NCI-H82 treated with DMSO at 0.1 percent for 48 hours (cell line): ENCODE measurements at regions not wholly inside any gene's neighbourhood (a gene's known extent, or its start where the extent isn't known, plus 50 kb on each side); places are given as distances from the start of the nearest gene placed in this dataset.
"Not testable (repeated sequence)": the region's sequence is repeated elsewhere in the genome, so short reads cannot be mapped to it uniquely, and the experiment has no call there.

Experiments
- DNase-seq: peaks from one replicate; lab custom pipeline; 2025; ENCODE audit not compliant: unreplicated experiment; lab: John Stamatoyannopoulos, UW

DNA sequence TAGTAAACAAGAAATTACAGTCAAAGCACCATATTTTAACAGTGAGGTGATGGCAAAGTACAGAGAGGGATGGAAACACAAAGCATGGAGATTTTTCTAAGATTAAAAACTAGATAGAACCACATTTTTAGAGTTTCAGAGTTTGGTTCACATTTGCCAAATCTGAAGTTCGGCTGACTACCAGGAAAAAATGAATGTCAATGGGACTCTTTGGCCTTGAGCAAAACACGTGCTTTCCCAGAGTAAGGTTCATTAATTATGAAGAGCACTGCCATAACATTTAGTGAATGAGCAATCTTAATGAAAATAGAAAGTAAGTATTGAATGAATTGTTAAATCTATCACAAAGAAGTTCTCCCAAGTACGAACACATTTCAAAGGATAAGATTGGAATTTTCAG, 571.2 kb upstream of the VRK2 start:
- no peak for DNase-seq

GRCh38 chr2:57479981-57480380, 566.6 kb upstream of the VRK2 start:
- no peak for DNase-seq

DNA sequence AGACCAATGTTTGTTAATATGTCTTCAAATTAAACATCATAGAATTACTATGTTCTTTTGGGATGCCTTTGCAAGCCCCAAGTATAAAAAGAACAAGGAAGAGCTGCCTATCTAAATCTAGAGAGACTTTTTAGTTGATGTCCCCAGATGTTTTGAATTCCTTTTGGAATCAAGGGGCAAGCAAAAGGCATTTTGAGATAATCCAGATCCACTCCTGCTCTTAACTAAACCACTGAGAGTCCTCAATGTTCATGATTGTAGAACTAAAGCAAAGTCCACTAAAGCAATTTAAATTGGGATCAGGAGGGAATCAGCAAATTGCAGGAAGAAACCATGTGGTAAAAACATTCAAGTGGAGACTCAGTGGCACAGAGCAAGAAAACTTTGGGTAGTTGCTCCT, 558.5 kb upstream of the VRK2 start:
- DNase-seq = no peak

- no peak for DNase-seq
These were observed 555.9 kb upstream of the VRK2 start for GRCh38 chr2:57490741-57491140.

DNA sequence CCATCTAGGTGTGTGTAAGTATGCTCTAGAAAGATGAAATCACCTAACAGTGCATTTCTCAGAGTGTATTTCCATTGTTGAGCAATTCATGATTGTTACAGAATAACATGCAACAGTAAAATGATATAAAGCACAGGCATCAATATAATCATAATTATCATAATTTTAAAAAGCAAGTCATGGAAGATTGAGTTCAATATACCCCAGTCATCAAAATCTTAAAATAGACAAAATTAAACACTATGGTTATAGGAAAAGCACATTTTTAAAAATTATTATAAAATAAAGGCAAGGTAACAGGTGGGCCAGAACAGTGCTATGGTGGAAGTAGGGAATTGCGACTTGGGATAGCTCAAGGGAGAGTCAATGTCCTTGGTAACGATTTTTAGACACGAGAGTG, 555.4 kb upstream of the VRK2 start:
- DNase-seq = no peak

DNA sequence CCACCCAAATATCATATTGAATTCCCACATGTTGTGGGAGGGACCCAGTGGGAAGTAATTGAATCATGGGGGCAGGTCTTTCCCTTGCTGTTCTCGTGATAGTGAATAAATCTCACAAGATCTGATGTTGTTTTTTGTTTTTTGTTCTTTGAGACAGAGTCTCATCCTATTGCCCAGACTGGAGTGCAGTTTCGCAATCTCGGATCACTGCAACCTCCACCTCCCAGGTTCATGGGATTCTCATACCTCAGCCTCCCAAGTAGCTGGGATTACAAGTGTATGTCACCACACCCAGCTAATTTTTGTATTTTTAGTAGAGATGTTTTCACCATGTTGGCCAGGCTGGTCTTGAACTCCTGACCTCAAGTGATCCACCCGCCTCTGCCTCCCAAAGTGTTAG, 552.6 kb upstream of the VRK2 start:
- not testable (repeated sequence) for DNase-seq

- peak; percentile 16 for DNase-seq
These were observed 549.0 kb upstream of the VRK2 start for GRCh38 chr2:57497489-57498096.

GRCh38 chr2:57504787-57505186, 541.8 kb upstream of the VRK2 start:
- DNase-seq = no peak

DNA sequence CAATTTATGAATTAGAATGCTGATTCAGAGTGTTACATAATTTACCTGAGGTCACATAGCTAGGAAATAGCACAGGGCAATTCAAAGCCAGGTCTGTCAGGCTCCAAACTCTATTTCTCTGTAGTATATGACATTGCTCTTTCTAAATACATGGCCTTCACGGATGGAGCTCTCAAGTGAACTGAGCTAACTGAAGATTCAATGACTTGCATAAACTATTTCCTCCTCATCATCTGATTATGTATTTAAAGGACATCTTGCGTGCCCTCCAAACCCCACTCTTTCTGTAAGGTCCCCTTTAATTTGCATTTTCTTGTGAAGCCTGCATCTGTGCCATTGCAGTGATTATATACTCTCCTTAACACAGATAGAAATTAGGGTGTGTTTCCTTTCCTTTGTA, 537.4 kb upstream of the VRK2 start:
- no peak for DNase-seq

- no peak for DNase-seq
These were observed 535.9 kb upstream of the VRK2 start for GRCh38 chr2:57510704-57511103.

DNA sequence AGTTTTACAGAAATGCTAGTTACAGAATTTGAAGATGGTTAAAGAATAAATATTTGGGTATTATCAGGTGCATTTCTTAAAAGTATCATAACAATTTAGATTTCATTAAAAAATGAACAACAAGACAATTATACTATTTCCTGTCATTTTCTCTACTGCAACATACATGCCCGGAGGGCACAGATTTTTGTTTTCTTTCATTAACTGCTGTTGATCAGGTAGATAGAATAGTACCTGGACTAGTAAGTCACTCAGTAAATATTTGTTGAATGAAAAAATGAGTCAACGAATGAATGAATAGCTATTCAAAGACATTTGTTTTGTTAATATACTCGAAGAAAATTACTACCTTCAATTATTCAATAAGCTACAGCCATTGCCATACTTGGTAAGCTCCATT, 531.2 kb upstream of the VRK2 start:
- DNase-seq = no peak

DNA sequence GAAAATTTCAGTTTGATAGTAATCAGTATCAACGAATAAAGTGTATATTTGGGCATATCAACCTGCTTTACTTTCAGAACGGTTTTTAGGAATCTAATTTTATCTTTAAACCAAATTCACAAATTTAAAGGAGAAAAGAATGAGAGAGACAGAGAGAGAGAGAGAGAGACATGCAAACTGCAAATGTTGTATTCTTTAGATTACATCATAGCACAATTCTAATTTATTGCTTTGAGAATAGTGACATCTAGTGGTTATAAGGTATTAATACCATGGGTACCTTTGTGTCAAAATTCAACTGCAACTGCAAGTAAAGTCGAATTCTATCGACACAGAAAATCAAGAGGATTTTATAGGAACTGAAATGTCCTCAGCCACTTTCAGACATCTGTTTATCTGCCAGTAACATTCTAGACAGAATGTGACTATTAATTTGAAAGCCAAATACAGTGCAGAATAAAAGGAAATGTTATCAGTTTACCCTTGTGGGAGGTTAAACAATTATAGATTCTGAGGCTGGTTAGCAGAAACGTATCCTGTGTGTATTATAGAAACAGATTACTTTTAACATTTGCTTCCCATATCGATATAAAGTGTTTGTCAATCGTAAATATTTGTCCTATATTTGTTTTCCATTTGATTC, 529.8 kb upstream of the VRK2 start:
- DNase-seq = peak; percentile 51

GRCh38 chr2:57523304-57523703, 523.3 kb upstream of the VRK2 start:
- DNase-seq = no peak

DNA sequence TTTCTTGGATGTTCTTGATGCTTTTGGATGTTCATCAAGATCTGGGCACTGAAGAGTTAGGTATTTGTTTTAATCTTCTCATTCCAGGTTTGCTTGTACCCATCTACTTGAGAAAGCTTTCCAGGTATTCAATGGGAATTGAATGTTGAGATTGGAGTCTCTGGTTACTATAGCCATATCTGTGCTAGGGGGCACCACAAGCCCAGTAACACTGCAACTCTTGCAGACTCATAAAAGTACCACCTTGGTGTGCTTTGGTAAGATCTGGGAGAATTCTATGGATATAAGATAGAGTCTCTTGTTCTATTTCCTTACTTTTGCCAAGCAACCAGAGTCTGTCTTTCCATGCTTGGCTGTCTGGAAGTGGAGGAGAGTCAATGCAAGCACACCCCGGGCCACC, 518.9 kb upstream of the VRK2 start:
- no peak for DNase-seq

DNA sequence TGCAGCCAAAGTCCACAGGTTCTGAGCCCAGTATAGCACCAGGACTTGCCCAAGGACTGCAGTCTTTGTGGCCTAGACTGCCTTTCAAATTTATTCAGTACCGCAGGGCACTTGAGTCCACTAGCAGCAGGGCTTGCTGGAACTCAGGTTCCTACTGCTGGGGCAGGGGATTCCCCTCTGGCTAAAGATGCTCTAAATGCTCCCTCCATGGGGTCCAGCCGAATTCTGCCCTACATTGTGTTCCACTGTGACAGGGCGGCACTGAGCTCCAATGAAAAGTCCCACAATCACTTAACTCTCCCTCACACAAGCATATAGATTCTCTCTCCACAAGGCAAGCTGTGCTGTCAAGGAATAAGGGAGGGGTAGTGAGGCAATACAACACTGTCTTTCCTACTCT, 518.1 kb upstream of the VRK2 start:
- no peak for DNase-seq

- no peak for DNase-seq
These were observed 512.2 kb upstream of the VRK2 start for GRCh38 chr2:57534358-57534757.

DNA sequence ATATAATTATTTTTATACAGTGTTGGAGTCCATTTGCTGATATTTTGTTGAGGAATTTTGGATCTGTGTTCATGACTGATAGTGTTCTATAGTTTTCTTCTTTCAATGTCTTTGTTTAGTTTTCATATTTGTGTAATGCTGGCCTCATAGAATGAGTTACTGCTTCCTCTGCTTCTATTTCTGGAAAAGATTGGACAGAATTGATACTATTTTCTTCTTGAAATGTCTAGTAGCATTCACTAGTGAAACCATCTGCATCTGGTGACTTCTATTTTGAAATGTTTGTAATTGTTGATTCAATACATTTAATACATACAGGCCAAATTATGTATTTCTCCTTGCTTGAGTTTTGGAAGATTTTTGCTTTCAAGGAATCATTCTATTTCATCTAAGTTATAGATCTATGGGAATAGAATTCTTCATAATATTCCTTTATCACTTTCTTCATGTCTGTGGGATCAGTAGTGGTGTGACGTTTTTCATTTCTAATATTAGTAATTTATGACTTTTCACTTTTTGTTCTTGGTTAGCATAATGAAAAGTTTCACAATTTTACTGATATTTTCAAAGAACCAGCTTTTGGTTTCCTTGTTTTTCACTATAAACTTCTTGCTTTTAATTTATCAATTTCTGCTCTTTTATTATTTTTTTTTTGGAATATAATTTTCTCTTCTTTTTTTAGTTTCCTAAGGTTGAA, 509.9 kb upstream of the VRK2 start:
- DNase-seq = no peak

DNA sequence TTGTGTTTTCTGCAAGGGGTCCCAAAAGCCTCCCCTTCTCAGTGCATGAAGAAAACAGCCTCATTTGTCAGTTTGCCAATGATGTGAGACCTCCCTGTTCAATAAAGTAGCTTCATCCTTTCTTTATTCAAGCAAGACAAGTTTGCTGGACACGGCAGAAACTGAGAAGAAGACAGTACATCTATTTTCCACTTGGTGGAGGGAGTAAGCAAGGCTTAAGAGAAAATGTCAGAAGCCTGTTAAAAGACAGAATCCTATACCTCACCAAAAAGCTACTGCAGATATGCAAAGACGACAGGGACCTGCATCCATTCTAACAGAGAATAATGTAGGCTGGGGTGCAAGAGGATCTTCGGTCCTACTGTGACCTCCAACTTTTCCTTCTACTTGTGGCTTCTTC, 506.8 kb upstream of the VRK2 start:
- DNase-seq = no peak

DNA sequence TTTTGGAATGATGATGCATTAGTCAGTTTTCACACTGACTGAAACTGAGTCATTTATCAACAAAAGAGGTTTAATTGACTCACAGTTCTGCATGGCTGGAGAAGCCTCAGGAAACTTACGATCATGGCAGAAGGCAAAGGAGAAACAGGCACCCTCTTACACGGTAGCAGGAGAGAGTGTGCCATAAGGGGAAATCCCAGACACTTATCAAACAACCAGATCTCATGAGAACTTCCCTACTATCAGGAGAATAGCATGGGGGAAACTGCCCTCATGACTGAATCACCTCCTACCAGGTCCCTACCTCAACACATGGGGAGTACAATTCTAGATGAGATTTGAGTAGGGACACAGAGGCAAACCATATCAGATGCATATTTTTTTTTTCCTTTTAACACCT, 504.5 kb upstream of the VRK2 start:
- DNase-seq = no peak

DNA sequence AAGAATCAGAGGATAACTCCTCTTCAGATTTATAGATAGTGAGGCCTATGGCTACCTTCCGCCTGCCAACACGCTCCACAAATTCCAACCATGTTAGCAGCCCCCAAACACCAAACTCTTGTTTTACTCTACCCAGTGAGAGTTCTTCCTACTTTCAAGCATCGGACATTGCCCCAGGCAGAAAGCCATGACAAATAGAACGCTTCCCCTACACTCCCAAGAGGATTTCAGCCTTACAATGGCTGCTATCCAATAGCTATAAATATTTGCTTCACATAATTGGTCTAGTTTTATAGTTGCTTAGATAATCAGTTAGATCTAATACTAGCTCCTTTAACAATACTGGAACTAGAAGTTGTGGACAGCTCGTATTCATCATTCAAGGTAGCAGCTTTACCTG, 503.4 kb upstream of the VRK2 start:
- DNase-seq = no peak

DNA sequence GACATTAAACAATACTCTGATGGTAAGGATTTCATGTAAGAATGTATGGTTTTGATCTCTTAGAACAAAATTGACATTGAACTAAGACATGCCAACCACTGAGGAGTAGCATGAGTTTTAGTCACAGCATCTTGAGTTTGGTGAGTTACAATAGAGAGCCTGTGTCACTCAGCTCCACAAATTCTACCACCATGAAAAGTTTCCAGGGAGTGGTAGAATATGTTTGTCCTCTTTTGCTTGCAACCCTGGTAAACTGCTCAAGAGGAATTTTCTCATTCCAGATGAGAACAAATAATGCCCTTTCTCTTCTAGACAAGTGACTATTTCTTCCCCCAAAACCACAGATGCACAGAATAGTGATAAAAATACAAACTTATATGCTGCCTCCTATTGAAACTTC, 502.0 kb upstream of the VRK2 start:
- no peak for DNase-seq

GRCh38 chr2:57546478-57546877, 500.1 kb upstream of the VRK2 start:
- DNase-seq = no peak

DNA sequence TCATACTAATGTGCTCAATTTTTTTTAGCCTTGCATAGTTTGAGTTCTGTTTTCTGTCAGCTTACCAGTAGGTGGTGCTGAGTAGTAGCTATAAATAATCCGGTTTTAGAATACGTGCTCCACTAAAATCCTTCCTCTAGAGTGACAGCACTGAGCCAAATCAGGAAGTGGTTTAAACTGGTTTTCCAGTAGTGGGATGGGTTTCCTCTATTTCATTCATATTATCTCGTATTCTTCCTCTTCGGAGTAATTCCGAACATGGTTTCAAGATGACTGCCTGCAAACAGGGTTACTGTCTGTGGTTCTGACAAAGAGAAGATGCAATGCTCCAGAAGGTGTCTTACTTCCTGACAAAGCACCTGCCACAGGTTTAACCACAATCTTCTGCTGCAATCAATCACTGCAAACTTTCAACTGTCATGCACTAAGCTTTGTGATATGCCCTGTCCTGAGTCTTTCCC, 496.9 kb upstream of the VRK2 start:
- DNase-seq = no peak
